ENCODE measurements at regions not wholly inside any gene's neighbourhood (a gene's known extent, or its start where the extent isn't known, plus 50 kb on each side); places are given as distances from the start of the nearest gene placed in this dataset.
"Not testable (repeated sequence)": the region's sequence is repeated elsewhere in the genome, so short reads cannot be mapped to it uniquely, and the experiment has no call there.

- not testable (repeated sequence) for TF ChIP-seq USF2 (IDR thresholded peaks at IDR 0.05; ENCODE audit: low read length); BACH1 (IDR thresholded peaks at IDR 0.05; ENCODE audit: low read length); EZH2 (IDR thresholded peaks at IDR 0.05; ENCODE audit: low read depth, low read length, severe bottlenecking); RAD21 (IDR thresholded peaks at IDR 0.05 in 1 of 2, conservative IDR thresholded peaks at IDR 0.05 in 1 of 2; ENCODE audit: low read depth in 2 of 2, low read length in 2 of 2); MAX (IDR thresholded peaks at IDR 0.05); JUND (IDR thresholded peaks at IDR 0.05; ENCODE audit: low read length); SP1 (IDR thresholded peaks at IDR 0.05; ENCODE audit: low read depth, low read length); POLR2A (IDR thresholded peaks at IDR 0.05; ENCODE audit: control extremely low read depth in 1 of 2, low read depth in 2 of 2, low read length in 2 of 2); CTBP2 (IDR thresholded peaks at IDR 0.05; ENCODE audit: borderline replicate concordance, insufficient read depth, insufficient read length, low read length); HDAC2 (IDR thresholded peaks at IDR 0.05; ENCODE audit: borderline replicate concordance in 1 of 2, low read depth in 2 of 2, low read length in 2 of 2); TEAD4 (IDR thresholded peaks at IDR 0.05; ENCODE audit: low read depth, low read length); RFX5 (IDR thresholded peaks at IDR 0.05; ENCODE audit: borderline replicate concordance, low read depth, low read length)
- TF ChIP-seq, protein P1, sequence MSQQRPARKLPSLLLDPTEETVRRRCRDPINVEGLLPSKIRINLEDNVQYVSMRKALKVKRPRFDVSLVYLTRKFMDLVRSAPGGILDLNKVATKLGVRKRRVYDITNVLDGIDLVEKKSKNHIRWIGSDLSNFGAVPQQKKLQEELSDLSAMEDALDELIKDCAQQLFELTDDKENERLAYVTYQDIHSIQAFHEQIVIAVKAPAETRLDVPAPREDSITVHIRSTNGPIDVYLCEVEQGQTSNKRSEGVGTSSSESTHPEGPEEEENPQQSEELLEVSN (IDR thresholded peaks at IDR 0.05), result not testable (repeated sequence)
- TF ChIP-seq, protein P2, sequence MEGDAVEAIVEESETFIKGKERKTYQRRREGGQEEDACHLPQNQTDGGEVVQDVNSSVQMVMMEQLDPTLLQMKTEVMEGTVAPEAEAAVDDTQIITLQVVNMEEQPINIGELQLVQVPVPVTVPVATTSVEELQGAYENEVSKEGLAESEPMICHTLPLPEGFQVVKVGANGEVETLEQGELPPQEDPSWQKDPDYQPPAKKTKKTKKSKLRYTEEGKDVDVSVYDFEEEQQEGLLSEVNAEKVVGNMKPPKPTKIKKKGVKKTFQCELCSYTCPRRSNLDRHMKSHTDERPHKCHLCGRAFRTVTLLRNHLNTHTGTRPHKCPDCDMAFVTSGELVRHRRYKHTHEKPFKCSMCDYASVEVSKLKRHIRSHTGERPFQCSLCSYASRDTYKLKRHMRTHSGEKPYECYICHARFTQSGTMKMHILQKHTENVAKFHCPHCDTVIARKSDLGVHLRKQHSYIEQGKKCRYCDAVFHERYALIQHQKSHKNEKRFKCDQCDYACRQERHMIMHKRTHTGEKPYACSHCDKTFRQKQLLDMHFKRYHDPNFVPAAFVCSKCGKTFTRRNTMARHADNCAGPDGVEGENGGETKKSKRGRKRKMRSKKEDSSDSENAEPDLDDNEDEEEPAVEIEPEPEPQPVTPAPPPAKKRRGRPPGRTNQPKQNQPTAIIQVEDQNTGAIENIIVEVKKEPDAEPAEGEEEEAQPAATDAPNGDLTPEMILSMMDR (IDR thresholded peaks at IDR 0.05; ENCODE audit: control extremely low read depth in 1 of 3, insufficient read depth in 1 of 3, low read depth in 1 of 3, low read length in 3 of 3), result not testable (repeated sequence)
Observed at GRCh38 chr7:63577066-63577465, 421.6 kb upstream of the ZNF722 start.
